ENCODE measurements at regions not wholly inside any gene's neighbourhood (a gene's known extent, or its start where the extent isn't known, plus 50 kb on each side); places are given as distances from the start of the nearest gene placed in this dataset.

- no peak overlapping the region for H3K4me3 ChIP-seq
- DNase-seq (ENCODE audit: low spot score) = no peak
- no peak overlapping the region for H3K27ac ChIP-seq
- TF ChIP-seq CTCF (IDR thresholded peaks at IDR 0.05) = no peak
These were observed 237.5 kb upstream of the SALL1 start for GRCh38 chr16:51388516-51388951.

GRCh38 chr16:51383909-51384308 lies 232.8 kb upstream of the SALL1 start:
- H3K27ac ChIP-seq = no peak overlapping the region

GRCh38 chr16:51382940-51383339 lies 231.9 kb upstream of the SALL1 start:
- no peak for DNase-seq (ENCODE audit: low spot score)
- Histone ChIP-seq H3K27ac (no peak overlapping the region), H3K4me3 (no peak overlapping the region)
- no peak for TF ChIP-seq CTCF (IDR thresholded peaks at IDR 0.05)

More at GRCh38 chr16:51383909-51384308, 232.8 kb upstream of the SALL1 start:
- no peak for TF ChIP-seq CTCF (IDR thresholded peaks at IDR 0.05)
- DNase-seq (ENCODE audit: low spot score) = no peak
- H3K4me3 ChIP-seq = no peak overlapping the region

GRCh38 chr16:51382211-51382610 lies 231.1 kb upstream of the SALL1 start:
- Histone ChIP-seq H3K27ac (no peak overlapping the region), H3K4me3 (no peak overlapping the region)
- DNase-seq (ENCODE audit: low spot score) = no peak
- TF ChIP-seq CTCF (IDR thresholded peaks at IDR 0.05) = no peak

- Histone ChIP-seq H3K27ac (no peak overlapping the region), H3K4me3 (no peak overlapping the region)
- no peak for TF ChIP-seq CTCF (IDR thresholded peaks at IDR 0.05)
- no peak for DNase-seq (ENCODE audit: low spot score)
These were observed 225.0 kb upstream of the SALL1 start for GRCh38 chr16:51376080-51376479.

DNA sequence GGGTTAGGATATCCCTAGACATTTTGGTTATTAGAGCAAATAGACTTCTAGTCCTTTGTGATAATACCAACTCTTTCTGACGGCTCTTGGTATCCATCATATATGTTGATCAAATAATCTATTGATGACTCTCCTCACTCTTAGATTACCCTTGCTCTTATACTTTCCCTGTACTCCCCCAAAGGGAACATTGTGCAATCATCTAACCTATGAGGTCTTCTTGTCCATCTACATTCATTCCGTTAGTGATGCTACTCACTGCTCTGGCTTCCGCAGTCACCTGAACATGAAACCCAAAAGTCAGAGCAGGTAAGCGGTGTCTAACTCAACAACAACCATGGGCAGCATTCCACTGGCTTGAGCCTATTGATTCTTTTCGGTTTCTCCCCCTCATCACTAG lies 223.7 kb upstream of the SALL1 start:
- TF ChIP-seq CTCF (IDR thresholded peaks at IDR 0.05) = no peak
- H3K27ac ChIP-seq = no peak overlapping the region
- H3K4me3 ChIP-seq = no peak overlapping the region
- no peak for DNase-seq (ENCODE audit: low spot score)

DNA sequence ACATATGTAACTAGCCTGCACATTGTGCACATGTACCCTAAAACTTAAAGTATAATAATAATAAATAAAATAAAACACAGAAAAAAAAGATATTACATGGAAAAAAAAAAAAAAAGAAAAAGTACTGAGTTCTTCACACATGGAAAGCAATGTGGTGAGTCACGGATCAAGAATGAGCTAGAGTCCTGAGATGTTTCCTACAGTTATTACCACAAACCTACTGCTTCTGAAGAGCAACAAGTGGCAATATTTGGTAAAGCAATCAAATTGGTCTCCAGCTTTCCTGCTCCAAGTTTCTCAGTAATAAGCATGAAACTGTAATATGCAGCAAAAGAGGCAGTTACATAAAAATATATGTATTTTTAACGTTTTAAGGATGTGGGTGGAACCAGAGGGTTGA lies 223.3 kb upstream of the SALL1 start:
- TF ChIP-seq CTCF (IDR thresholded peaks at IDR 0.05) = no peak
- Histone ChIP-seq H3K27ac (no peak overlapping the region), H3K4me3 (no peak overlapping the region)
- no peak for DNase-seq (ENCODE audit: low spot score)
